ENCODE measurements at regions not wholly inside any gene's neighbourhood (a gene's known extent, or its start where the extent isn't known, plus 50 kb on each side); places are given as distances from the start of the nearest gene placed in this dataset.

GRCh38 chr11:97461934-97462333 lies 1072.1 kb downstream of the JRKL start:
- no peak overlapping the region for H3K4me3 ChIP-seq (ENCODE audit: control insufficient read depth, low read depth, low read length)
- TF ChIP-seq CTCF (conservative IDR thresholded peaks at IDR 0.05; ENCODE audit: control insufficient read depth, insufficient read depth, low read depth, low read length): no peak
- DNase-seq (ENCODE audit: low read depth): no peak

- TF ChIP-seq CTCF (conservative IDR thresholded peaks at IDR 0.05; ENCODE audit: control insufficient read depth, insufficient read depth, low read depth, low read length): no peak
- DNase-seq (ENCODE audit: low read depth): no peak
- no peak overlapping the region for H3K4me3 ChIP-seq (ENCODE audit: control insufficient read depth, low read depth, low read length)
These were observed 1074.1 kb downstream of the JRKL start for GRCh38 chr11:97463891-97464290.

GRCh38 chr11:97471480-97471879 lies 1081.7 kb downstream of the JRKL start:
- DNase-seq (ENCODE audit: low read depth): no peak
- H3K4me3 ChIP-seq (ENCODE audit: control insufficient read depth, low read depth, low read length): no peak overlapping the region
- no peak for TF ChIP-seq CTCF (conservative IDR thresholded peaks at IDR 0.05; ENCODE audit: control insufficient read depth, insufficient read depth, low read depth, low read length)

GRCh38 chr11:97487387-97487786 lies 1097.6 kb downstream of the JRKL start:
- no peak for DNase-seq (ENCODE audit: low read depth)
- TF ChIP-seq CTCF (conservative IDR thresholded peaks at IDR 0.05; ENCODE audit: control insufficient read depth, insufficient read depth, low read depth, low read length): no peak
- no peak overlapping the region for H3K4me3 ChIP-seq (ENCODE audit: control insufficient read depth, low read depth, low read length)

- no peak for DNase-seq (ENCODE audit: low read depth)
- no peak for TF ChIP-seq CTCF (conservative IDR thresholded peaks at IDR 0.05; ENCODE audit: control insufficient read depth, insufficient read depth, low read depth, low read length)
These were observed 1109.1 kb downstream of the JRKL start for GRCh38 chr11:97498891-97499290.

GRCh38 chr11:97502201-97502600 lies 1112.4 kb downstream of the JRKL start:
- no peak for TF ChIP-seq CTCF (conservative IDR thresholded peaks at IDR 0.05; ENCODE audit: control insufficient read depth, insufficient read depth, low read depth, low read length)
- peak; percentile 0 for DNase-seq (ENCODE audit: low read depth)
- H3K4me3 ChIP-seq (ENCODE audit: control insufficient read depth, low read depth, low read length): no peak overlapping the region

More at GRCh38 chr11:97498891-97499290, 1109.1 kb downstream of the JRKL start:
- H3K4me3 ChIP-seq (ENCODE audit: control insufficient read depth, low read depth, low read length): no peak overlapping the region

All from fibroblast of mammary gland (primary cell).